Sigmoid colon (tissue), 6 donors: ENCODE measurements at regions not wholly inside any gene's neighbourhood (a gene's known extent, or its start where the extent isn't known, plus 50 kb on each side); places are given as distances from the start of the nearest gene placed in this dataset.

Experiments
- DNase-seq: peaks from one replicate; pipeline ENCODE4 v3.0.0-alpha.2; 2019
- H3K27ac ChIP-seq, 4 donors: fragments of 200-600 bp; sonication (generic); one replicate each; pipeline ENCODE4 v1.5.1; 2016 to 2019; ENCODE audit warnings: mild to moderate bottlenecking in 1 of 4
- H3K27me3 ChIP-seq, 3 donors: fragments of 200-600 bp; sonication (generic); one replicate each; pipeline ENCODE4 v1.5.1; 2019; ENCODE audit warnings: mild to moderate bottlenecking in 1 of 3
- H3K36me3 ChIP-seq, 4 donors: fragments of 200-600 bp; sonication (generic); one replicate each; pipeline ENCODE4 v1.5.1; 2016 to 2019
- H3K4me1 ChIP-seq, 4 donors: fragments of 200-600 bp; sonication (generic); one replicate each; pipeline ENCODE4 v1.5.1; 2017 to 2019
- H3K4me3 ChIP-seq, 4 donors: fragments of 200-600 bp; sonication (generic); one replicate each; pipeline ENCODE4 v1.5.1; 2017 to 2019; ENCODE audit warnings: mild to moderate bottlenecking in 2 of 4, moderate library complexity in 1 of 4
- H3K9me3 ChIP-seq, 4 donors: fragments of 200-600 bp in 3 of 4; sonication (generic) in 3 of 4; one replicate each; pipeline versions ENCODE4 v1.5.1 to v1.6.1; 2013 to 2019
- CTCF ChIP-seq, 4 experiments: fragments of 450-650 bp in 3 of 4; fragments of 200-600 bp in 1 of 4; IDR thresholded peaks; one replicate each; pipeline ENCODE4 v1.5.1; 2016 to 2019; ENCODE audit warnings: antibody characterized with exemption in 4 of 4, mild to moderate bottlenecking in 3 of 4, moderate library complexity in 2 of 4
- EP300 ChIP-seq, 4 donors: sonication (generic); formaldehyde crosslinking; IDR thresholded peaks; one replicate each; pipeline ENCODE4 v1.6.1; 2017; ENCODE audit warnings: antibody characterized with exemption in 4 of 4
- POLR2A ChIP-seq, 2 donors: fragments of 450-650 bp; IDR thresholded peaks; one replicate each; pipeline ENCODE4 v1.6.1; 2016; ENCODE audit warnings: antibody characterized with exemption in 2 of 2, mild to moderate bottlenecking in 2 of 2, moderate library complexity in 2 of 2
- POLR2AphosphoS5 ChIP-seq, 4 donors: sonication (generic); formaldehyde crosslinking; IDR thresholded peaks; one replicate each; pipeline ENCODE4 v1.6.1; 2017; ENCODE audit warnings: antibody characterized with exemption in 4 of 4
- WGBS, 2 donors: extraction: QIAGEN DNeasy Blood & Tissue Kit; methylation state at CpG; one replicate each; pipeline ENCODE4 v1.1.7; 2013; 5-methylcytosine and 5-hydroxymethylcytosine counted together
- intact Hi-C: fragments of 100-400 bp; cut with DNase I; formaldehyde crosslinking; loops from one replicate; pipeline ENCODE4 v1.15.1; 2023
- donor health status: healthy with polysubstance abuse.
- donor health status: healthy.

GRCh38 chr19:30744741-30745475, 372.7 kb downstream of the ZNF536 start:
- Histone ChIP-seq H3K4me3 (no peak overlapping the region), H3K36me3 (no peaks in the 10 kb centered on the region), H3K4me1 (no peaks in the 10 kb centered on the region), H3K27me3 (peaks cover 0 to 5% (median 0%) of the 10 kb centered on the region in 3 donors), H3K27ac (no peak overlapping the region), H3K9me3 (peaks cover 0 to 2% (median 0%) of the 10 kb centered on the region in 4 donors)
- intact Hi-C loops = no loop called here
- no peak for DNase-seq
- 91 to 93% methylated on average over 9 of the region's 9 CpGs for WGBS, 2 donors
- TF ChIP-seq POLR2AphosphoS5 (IDR thresholded peaks at IDR 0.05) = no peak
- TF ChIP-seq CTCF (IDR thresholded peaks at IDR 0.05) = no peak
- no peak for TF ChIP-seq EP300 (IDR thresholded peaks at IDR 0.05)
- no peak for TF ChIP-seq POLR2A (IDR thresholded peaks at IDR 0.05)

- Histone ChIP-seq H3K4me1 (no peaks in the 10 kb centered on the region), H3K4me3 (no peak overlapping the region), H3K27ac (no peak overlapping the region), H3K27me3 (peaks cover 0 to 5% (median 0%) of the 10 kb centered on the region in 3 donors), H3K36me3 (no peaks in the 10 kb centered on the region), H3K9me3 (no peaks in the 10 kb centered on the region)
- no peak for TF ChIP-seq POLR2AphosphoS5 (IDR thresholded peaks at IDR 0.05)
- no peak for TF ChIP-seq POLR2A (IDR thresholded peaks at IDR 0.05)
- TF ChIP-seq EP300 (IDR thresholded peaks at IDR 0.05) = no peak
- TF ChIP-seq CTCF (IDR thresholded peaks at IDR 0.05) = no peak
- WGBS, 2 donors = 78 to 84% methylated on average over 5 of the region's 5 CpGs
- no peak for DNase-seq
- intact Hi-C loops = no loop called here
These were observed 371.5 kb downstream of the ZNF536 start for GRCh38 chr19:30743702-30744101.

- intact Hi-C loops = no loop called here
These were observed 370.8 kb downstream of the ZNF536 start for GRCh38 chr19:30743011-30743410.

GRCh38 chr19:30742406-30742938, 370.3 kb downstream of the ZNF536 start:
- TF ChIP-seq POLR2A (IDR thresholded peaks at IDR 0.05) (no peak), CTCF (IDR thresholded peaks at IDR 0.05) (no peak), POLR2AphosphoS5 (IDR thresholded peaks at IDR 0.05) (no peak)
- Histone ChIP-seq H3K36me3 (no peaks in the 10 kb centered on the region), H3K9me3 (no peaks in the 10 kb centered on the region), H3K4me3 (no peak overlapping the region), H3K27me3 (peaks cover 0 to 5% (median 0%) of the 10 kb centered on the region in 3 donors), H3K4me1 (no peaks in the 10 kb centered on the region), H3K27ac (no peak overlapping the region)
- intact Hi-C loops = no loop called here
- DNase-seq = no peak
- WGBS, 2 donors = 72 to 73% methylated on average over 12 of the region's 12 CpGs

More at GRCh38 chr19:30743011-30743410, 370.8 kb downstream of the ZNF536 start:
- no peaks in the 10 kb centered on the region for H3K36me3 ChIP-seq
- 64 to 76% methylated on average over 10 of the region's 10 CpGs for WGBS, 2 donors
- TF ChIP-seq POLR2A (IDR thresholded peaks at IDR 0.05) = no peak
- no peak for TF ChIP-seq EP300 (IDR thresholded peaks at IDR 0.05)
- TF ChIP-seq CTCF (IDR thresholded peaks at IDR 0.05) = no peak
- H3K4me3 ChIP-seq = no peak overlapping the region
- H3K9me3 ChIP-seq = no peaks in the 10 kb centered on the region
- H3K27me3 ChIP-seq = peaks cover 0 to 5% (median 0%) of the 10 kb centered on the region in 3 donors
- H3K4me1 ChIP-seq = no peaks in the 10 kb centered on the region
- H3K27ac ChIP-seq = no peak overlapping the region
- no peak for DNase-seq
